ENCODE measurements at regions not wholly inside any gene's neighbourhood (a gene's known extent, or its start where the extent isn't known, plus 50 kb on each side); places are given as distances from the start of the nearest gene placed in this dataset.

DNA sequence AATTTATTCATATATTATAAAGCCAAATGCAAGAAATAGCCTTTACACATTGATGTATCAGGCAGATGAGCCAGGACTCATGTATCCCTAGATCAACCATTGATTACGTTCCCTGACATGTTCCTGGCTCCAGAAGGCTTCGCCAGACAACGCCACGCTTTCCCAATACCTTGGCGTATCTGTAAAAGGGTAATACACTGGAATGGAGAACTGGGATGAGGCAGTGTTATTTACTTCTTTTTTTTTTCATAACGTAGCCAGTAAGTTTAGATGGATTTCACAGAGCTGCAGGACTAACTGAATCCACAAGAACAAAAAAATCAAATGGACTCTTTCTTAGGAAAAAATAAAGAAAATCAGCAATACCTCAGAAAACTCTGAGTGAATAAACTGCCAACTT is 588.1 kb upstream of the SEMA3D start:
- DNase-seq, result no peak

DNA sequence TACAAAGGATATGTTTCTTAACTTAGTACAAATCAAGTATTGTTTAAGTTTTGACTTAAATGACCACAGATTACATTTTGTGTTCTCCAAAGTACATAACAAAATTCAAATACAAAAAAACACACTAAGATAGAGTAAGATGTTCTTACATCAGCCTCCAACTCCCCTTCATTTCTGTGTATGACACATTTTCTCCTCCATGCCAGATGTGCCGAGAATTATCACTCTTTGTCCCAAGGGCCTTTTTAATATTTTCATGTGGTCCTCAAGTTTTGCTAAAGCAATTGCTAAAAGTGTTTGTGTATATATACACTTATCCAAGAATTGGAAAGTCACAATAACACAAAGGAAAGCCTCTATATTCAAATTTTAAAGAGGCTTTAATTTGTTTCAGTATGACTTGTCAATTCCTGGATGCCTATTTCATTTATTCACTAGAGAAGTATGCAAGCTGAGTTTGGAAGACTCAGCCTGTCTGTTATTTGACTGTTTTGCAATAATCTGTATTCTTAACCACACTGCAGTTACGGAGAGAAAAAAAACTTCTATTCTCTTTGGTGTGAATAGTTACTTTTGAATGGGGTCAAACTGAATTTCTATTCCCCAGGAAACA is 586.4 kb upstream of the SEMA3D start:
- no peak for DNase-seq

DNA sequence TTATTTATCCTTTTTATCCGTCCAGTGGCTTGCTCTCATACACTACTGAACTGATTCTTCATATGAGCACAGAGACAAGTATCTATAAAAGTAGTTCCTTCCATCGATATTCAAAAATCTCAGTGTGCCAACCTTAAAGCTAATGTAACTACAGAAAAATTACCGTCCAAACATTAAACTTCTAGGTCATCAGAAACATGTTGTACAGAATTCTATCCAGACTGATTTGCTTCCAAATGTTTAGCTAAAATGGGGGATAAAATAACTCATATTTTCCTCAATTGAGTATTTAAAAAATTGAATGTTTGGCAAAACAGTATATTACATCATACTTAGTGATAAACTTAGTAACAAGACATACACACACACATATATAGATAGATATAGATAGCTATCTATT is 584.7 kb upstream of the SEMA3D start:
- DNase-seq, result no peak

DNA sequence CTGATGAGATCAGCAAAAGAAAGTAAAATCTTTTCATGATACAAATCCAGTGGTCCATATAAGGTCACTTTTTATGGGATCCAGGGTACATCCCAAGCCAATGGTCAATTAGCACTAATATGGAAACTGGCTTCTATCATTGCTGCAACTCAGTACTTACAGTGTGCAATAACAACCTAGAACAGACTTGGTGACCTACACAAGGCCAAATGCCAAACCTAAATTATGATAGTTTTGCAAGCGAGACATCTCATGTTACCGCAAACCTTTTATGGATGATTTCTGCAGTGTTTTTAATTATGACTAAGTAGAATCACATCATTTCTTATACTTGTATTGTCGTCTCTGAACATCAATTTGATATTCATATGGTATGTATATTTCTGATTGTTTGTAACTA is 583.5 kb upstream of the SEMA3D start:
- no peak for DNase-seq

DNA sequence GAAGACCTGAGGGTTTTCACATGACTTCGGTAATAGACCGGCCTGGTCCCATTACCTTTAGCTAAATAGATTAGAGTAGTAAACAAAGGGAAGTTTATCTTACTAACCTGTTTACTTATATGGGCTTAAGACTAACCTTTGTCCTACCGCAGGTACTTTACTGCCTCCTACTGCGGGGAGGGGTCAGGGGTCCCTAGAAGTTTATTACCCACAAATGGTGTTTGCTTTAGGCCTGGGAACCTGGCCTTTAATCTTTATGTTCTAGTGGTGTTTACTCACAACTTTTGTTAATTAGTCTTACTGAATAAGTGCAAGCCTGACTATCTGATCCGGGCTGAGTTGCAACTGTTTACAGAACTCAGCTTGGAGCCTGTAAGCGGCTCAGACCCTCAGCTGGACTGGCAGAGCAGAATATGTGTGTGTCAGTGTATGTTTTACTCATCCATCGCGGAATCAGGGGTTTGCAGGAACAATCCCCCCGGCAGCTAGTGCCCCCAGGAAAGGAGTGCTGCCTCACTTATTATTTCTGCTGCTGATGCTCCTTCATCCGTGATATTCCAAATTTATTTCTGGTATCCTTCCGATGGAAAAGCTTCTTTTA is 578.9 kb upstream of the SEMA3D start:
- DNase-seq, result no peak

DNA sequence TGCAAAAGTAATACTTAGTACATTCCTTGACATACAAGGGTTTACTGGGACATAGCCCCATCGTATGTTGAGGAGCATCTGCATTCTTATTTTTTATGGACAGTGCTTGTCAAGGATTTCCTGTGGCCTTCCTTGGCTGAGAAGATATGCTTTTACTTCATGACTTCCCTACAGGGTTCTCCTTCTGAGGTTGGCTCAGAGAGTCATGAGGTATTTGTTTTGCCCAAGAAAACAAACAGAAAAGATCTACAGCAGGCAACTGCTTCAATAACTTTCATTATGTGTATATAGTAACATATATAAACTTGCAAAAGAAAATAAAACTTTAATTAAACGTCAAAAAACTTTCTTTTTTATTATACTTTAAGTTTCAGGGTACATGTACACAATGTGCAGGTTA is 577.2 kb upstream of the SEMA3D start:
- DNase-seq, result no peak

DNA sequence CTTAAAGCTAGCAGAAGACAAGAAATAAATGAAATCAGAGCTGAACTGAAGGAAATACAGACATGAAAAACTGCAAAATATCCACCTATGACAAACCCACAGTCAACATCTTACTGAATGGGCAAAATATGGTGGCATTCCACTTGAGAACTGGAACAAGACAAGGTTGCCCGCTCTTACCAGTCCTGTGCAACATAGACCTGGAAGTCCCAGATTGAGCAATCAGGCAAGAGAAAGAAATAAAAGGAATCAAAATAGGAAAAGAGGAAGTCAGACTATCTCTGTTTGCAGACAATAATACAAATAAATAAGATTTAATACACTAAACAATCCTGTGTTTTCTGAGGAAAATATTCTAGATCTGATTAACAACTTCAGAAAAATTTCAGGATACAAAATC is 570.5 kb upstream of the SEMA3D start:
- no peak for DNase-seq

DNA sequence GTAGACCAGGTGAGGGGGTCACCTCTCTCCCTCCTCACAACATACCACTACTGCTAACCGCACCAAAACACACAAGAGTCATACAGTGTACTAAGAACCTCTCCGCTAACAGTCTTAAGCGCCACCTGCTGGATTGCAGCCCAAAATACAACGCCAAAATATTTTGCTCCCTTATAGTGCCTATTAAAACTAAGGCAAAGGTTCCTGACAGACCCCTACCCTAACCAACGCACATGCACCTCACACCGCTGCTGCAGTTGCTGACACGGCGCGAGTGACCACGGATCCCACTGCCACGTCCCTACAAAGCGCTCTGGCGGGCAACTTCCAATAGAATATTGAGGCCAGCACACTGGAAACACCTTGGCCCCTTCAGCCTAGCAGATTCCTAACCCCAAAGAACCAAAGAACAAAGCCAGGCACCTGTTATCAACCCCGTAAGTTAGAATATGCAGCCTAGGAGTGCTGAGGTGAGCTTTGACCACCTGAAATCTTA is 563.6 kb upstream of the SEMA3D start:
- no peak for DNase-seq

DNA sequence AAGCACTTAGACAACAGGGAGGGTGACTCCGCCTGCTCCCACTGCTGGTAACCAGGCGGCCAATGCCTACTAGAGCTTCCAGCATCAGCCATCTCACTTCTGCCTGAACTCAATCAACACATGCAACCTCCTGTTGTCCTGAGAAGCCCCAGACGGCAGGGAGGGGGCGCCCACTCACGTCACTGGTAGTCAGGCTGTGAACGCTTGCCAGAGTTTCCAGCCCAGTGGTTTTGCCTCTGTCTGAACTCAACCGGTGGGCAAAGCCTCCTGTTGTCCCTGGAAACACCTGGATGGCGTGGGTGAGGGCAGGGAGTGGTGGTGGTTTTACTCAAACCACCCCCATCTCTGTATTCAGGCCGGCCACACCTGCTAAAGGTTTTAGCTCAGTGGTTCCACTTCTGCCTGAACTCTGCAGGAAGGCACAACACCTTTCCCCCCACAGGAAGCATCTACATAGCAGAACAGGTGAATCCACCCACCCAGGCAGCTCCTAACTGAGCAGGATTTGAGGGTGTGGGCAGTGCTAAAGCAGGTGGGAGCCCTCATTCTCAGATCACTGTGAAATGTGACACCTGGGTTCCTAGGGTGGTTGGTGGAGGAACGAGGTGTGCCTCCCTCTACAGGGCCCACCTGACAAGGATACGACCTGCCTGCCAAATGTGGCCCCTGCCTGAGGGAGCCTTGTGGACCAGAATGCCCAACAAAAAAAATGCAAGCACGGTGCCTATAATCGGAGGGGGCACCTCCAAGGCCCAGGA is 563.0 kb upstream of the SEMA3D start:
- DNase-seq, result no peak

DNA sequence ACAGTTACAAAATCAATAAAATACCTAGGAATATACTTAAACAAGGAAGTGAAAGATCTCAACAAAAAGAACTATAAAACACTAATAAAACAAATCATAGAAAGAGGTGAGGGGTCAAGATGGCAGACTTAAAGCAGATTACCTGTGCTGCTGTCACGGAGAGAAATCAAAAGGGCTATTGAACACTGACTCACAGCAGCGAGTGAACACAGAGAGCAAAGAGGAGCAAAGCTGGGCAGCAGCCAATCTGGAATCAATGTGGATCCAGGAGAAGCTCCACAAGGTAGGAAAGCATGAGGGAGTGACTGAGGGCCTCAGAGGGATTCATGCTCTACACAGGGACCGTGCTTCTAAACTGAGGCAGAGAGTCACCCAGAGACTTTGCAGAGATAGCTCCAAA is 562.0 kb upstream of the SEMA3D start:
- no peak for DNase-seq

DNA sequence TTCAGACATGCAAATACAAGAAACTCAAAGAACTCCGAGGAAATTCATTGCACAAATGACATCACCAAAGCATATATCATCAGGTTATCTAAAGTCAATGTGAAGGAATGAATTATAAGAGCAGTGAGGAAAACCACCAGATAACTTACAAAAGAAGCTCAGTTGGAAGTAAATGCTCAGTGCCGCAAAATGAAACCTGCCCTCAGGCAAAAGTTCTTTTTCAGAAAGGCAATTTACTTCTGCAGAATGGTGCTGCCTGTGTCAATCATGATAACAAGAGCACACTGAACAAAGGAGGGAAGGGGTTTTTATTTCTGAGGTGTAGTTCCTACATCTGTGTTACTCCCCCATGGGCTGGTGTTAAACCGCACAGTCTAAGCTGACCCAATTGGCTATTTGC is 550.6 kb upstream of the SEMA3D start:
- DNase-seq, result no peak

DNA sequence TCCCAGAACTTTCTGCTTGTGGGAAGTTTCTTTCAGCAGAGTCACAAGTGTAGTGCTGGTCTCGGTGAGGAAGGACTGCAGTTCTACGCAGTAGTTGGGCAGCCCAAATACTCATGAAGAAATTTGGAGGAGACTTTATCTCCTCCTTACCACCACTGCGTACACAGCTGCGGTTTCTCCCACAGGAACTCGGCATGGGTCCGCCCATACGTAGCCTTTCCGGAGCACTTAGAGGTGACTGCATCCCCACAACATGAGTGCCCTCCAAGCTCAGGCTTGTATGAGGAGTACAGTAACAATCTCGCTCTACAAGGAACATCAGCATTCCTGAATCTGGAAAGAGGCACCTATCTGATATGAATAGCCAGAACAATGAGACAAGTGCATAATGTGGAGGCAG is 549.2 kb upstream of the SEMA3D start:
- no peak for DNase-seq

DNA sequence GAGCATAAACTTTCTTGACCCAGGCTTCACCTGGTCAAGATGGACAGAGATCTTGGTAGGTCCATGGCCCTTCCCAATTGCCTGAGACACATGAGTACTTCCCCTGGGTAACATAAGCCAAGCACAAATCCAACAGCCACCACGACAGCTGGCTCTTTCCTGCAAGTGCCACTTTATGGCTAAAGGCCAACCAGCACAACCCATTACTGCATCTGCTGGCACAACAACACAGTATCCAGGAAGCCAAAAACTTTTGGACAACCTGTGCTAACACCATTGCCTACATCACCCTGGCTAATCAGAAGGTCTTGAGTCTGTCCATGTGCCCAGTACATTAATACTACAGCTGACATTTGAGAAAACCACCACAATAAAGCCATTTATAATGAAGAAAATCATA is 548.0 kb upstream of the SEMA3D start:
- DNase-seq, result no peak

DNA sequence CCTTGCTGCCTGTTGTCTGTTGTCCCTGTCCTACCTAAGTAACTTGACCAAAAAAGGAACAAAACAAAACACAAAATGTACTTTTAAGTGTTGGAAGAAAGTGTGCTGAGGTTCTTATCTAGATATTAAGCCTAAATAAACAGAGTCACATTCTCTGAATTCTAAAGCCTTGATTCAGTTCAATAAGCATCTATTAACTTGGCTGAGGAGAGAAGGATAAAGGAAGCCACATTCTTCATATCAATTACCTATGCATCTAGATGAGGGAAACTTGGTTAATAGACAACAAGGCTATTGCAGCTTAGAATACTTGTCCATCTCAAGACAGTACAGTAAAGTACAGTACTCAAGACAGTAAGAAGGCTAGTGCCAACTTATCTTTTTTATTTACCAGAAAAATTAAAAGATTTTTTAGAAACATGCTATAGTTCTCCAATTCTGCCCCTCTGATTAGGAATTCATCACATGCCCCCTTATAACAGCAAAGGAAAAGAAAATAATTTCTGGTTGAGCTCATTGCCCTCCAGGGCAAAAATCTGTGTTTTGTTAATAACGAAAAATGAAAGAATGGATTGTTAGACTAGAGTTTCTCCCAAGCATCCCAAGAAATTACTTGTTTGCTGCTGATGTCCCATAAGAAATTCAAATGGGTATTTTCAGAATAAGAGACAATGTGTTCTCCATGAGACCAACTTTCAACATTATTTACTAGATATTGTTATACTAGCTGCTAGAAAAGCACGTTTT is 546.5 kb upstream of the SEMA3D start:
- DNase-seq, result no peak

DNA sequence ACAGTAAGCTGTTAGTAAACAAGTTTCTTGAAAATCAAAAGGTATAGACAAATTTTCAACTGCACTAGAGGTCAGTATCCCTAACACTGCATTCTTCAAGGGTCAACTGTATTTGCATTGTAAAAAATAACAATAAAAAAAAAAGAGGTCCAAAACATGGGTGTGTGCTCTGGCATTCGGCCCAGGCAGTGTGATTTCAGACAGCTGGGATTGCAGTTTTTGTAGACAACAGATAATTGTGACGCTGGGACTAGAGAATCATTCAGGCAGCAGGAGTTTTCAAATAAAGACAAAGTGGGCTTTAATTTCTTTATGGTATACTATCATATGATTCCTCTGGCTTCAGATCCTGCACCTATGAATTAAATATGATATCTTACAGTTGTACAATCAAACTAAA is 543.2 kb upstream of the SEMA3D start:
- DNase-seq, result no peak

DNA sequence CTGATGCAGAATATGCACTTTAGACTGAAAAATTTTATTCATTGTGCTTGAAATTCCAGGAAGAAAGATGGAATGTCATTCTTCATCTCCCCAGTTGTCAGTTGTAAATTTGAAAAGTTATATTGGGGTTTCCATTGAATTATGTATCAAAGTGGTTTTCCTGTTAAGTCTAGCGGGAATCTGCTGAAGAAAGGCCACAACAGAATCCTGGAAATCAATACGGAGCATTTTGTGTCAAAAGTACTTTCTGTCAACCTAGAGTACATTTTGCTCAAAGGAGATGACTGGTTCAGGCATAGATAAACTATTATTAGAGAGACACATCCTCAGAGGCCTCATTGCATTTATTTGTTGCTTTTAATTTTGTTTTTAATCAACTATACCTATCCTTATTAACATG is 538.2 kb upstream of the SEMA3D start:
- no peak for DNase-seq

DNA sequence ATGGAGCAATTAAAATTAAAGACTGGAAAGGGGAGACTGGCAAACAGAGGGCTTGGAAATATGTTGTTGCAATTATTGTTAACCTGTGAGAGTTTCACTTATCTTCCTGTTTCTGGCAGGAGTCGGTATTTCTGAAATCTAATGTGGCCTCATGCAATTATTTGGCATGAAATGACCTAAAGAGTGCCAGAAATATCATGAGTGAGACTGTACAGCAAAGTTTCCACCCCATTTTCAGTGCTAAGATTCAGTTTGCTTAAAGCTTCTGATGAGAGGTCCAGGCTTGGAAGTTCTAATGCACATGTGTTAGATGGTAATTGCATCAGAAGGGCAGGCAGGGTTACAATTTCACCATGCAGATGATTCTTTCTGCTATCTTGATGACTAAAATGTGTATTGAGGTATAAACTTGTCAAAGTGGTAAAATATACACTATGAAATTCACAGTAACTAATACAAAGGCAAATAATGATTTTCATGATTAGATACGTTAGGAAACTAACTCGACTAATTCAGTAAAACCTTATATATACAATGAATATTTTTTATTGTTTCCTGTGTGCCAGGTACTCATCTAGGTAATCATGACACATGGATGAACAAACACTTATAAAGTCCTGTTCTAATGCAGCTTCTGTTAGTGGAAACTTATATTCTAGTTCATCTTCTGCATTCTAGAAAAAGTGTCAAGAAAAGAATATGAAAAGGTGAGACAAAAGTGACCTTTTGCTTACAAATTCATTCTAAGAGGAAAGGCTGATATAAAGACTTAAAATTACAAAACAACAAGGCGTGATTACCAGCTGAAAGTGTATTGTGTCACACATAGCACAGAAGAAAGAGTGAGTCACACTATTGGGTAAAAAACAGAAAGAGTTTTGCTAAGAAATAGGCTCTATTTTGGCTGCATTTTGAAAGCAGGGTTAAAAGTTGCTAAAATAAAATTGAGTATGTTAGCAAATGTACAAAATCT is 533.4 kb upstream of the SEMA3D start:
- DNase-seq, result peak; percentile 73

DNA sequence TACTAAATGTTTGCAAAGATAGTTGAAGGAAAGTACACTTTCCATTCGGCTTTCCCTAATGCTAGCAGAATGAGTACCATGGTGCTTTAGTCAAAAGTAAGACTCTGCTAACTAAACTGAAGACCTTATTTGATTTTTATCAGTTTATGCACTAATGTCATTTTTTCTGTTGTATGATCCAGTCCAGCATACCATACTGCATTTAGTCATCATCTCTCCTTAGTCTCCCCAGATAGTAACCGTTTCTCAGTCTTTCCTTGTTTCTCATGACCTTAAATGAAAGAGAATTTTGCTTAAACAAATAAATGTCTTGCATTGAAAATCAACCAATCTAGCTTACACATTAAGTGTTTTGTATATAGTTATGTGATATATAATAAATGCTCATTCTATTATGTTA is 529.5 kb upstream of the SEMA3D start:
- DNase-seq, result no peak

DNA sequence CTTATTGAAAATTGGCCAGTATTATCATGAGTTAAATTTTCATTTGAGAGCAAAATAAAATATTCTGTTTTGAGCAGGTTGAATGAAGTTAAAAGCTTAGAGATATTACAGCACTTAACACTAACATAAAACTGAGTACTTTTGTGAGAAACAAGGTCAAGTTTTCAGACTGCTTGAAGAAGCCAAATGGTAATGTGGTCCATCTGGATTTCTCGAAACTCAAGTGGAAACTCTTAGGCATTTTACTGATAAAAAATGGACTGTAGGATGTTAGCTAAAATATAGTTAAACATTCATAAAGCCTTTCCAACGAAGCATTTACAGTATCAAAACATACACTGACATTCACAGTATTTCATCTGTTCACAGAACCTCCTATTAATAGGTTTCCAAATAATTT is 528.1 kb upstream of the SEMA3D start:
- DNase-seq, result no peak

DNA sequence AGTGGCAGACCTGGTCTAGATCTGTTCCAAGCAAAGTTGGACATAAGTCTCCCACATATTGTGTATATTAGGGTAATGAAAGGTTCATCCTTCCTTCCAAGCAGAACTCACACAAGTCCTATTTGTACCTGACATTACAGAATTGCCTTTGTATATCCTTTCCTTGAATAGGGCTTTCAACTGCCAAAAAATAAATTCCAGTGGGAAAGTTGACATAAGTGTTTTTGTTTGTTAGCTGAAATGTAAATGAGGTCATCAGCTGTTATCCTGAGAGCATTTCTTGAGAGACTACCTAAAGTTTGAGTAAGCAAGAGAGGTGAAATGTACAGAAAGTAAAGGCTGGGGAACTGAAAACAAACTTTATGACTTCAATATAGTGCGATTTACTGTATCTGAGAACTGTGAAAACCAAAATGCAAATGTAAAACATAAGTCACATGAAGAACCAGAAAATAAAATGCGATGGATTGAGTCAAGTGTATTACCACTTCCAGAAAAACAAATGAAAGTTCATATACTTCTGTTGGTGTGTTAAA is 527.3 kb upstream of the SEMA3D start:
- no peak for DNase-seq

DNA sequence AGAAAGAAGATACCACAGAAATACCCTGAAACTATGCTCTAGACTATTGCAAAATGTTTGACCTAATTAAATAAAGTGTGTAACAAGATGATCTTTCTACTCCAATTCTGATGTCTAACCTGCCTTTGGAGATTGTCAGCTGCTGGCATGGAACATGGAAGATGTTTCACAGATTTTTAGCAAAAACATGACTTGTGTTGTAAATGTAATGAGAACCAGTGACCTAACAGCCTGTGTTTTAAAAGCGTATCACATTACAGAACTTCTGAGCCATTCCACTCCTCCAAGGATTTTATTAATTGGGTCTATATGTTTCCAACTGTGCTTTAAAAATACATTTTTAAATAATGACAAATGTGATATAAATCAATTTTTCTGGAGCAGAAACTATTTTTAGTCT is 526.3 kb upstream of the SEMA3D start:
- DNase-seq, result no peak

DNA sequence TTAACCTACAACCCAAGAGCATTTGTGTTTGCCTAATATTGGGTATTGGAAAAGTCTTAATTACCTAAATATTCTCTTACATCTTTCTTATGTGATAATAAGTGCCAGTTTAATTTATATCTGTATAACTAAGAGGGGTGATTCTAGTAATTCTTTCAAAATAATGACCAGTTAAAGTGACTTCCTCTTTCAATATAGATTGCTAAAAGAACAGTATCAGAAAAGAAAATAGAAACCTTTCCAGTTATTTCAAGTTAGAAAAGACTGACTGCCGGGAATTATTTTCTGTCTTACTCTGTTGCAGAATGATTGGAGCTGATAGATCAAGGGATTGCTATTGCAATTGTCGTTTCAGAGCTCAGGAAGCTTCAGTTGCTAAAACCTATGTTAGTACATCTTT is 525.0 kb upstream of the SEMA3D start:
- no peak for DNase-seq
